K562 (cell line): ENCODE measurements at regions not wholly inside any gene's neighbourhood (a gene's known extent, or its start where the extent isn't known, plus 50 kb on each side); places are given as distances from the start of the nearest gene placed in this dataset.

Experiments used
- ATAC-seq: fragments of 200-7000 bp; cut with Tn5 transposase; 3 replicates; pipeline ENCODE4 v1.9.1; 2020; ENCODE audit warnings: moderate library complexity
- BruUV-seq: library from RNA; stranded (reverse); fragments of 400-500 nt; replicated peaks from 2 replicates; lab custom pipeline; 2021; lab: Mats Ljungman, UMichigan
- CTCF ChIA-PET: fragments of 300-600 bp; formaldehyde crosslinking; extraction: SDS; loops from one replicate; lab custom pipeline; 2021; ENCODE audit warnings: low intra/inter-chr PET ratio; lab: Yijun Ruan, JAX
- POLR2A ChIA-PET: fragments of 300-600, 350-650 bp; sonication (Branson Sonifier 250); formaldehyde crosslinking; extraction: SDS; loops from one replicate; lab custom pipeline; 2021; ENCODE audit warnings: antibody characterized with exemption, inconsistent platforms; lab: Yijun Ruan, JAX
- DNase-seq, 4 experiments: peaks; one replicate each; pipeline versions ENCODE4 v3.0.0 to v3.0.0-alpha.2; 2011 to 2018; ENCODE audit warnings: low spot score in 3 of 4, mixed read lengths in 3 of 4; ENCODE audit errors: extremely low read depth in 1 of 4
- FAIRE-seq: peaks from 2 replicates; lab custom pipeline; 2011; peaks lifted over from hg19 to GRCh38; lab: Jason Lieb, UNC
- H2AFZ ChIP-seq: 2 replicates; pipeline ENCODE4 v1.6.0; 2011; ENCODE audit warnings: low read depth, low read length, control low read depth, inconsistent platforms
- H3K27ac ChIP-seq: fragments of 200-600 bp; 3 replicates; pipeline ENCODE4 v1.8.0; 2011; ENCODE audit warnings: low read depth, mild to moderate bottlenecking, control low read depth, inconsistent platforms, low read length, moderate library complexity, mixed read lengths; ENCODE audit errors: extremely low read depth
- H3K27me3 ChIP-seq, 2 experiments: fragments of 300-600 bp in 1 of 2; 2 replicates in 1 of 2; 3 replicates in 1 of 2; pipeline versions ENCODE4 v1.6.0 to v1.8.0; 2011; ENCODE audit warnings: inconsistent platforms in 2 of 2, low read length in 2 of 2, mild to moderate bottlenecking in 1 of 2, mixed read lengths in 1 of 2, moderate library complexity in 1 of 2; ENCODE audit not compliant: control insufficient read depth in 2 of 2, insufficient read depth in 2 of 2
- H3K36me3 ChIP-seq: fragments of 300-600 bp; 3 replicates; pipeline ENCODE4 v1.8.0; 2011; ENCODE audit warnings: mild to moderate bottlenecking, low read length, inconsistent platforms; ENCODE audit not compliant: control insufficient read depth, insufficient read depth
- H3K4me1 ChIP-seq, 2 experiments: fragments of 200-600 bp in 1 of 2; replicated peaks in 1 of 2; 2 replicates in 1 of 2; 3 replicates in 1 of 2; pipeline versions ENCODE4 v1.5.1 to v1.8.0; 2011; ENCODE audit warnings: inconsistent platforms in 2 of 2, low read length in 2 of 2, mild to moderate bottlenecking in 1 of 2, mixed read lengths in 1 of 2, moderate library complexity in 1 of 2; ENCODE audit not compliant: control insufficient read depth in 2 of 2, insufficient read depth in 2 of 2
- H3K4me2 ChIP-seq: 2 replicates; pipeline ENCODE4 v1.6.1; 2011; ENCODE audit warnings: low read length, control low read depth, inconsistent platforms, mixed read lengths; ENCODE audit not compliant: insufficient read depth
- H3K4me3 ChIP-seq: fragments of 200-600 bp; sonication (generic), shearing (Covaris generic); 2 replicates; pipeline ENCODE4 v1.5.1; 2016; ENCODE audit warnings: control low read depth, inconsistent platforms
- H3K79me2 ChIP-seq: fragments of 200-600 bp; 3 replicates; pipeline ENCODE4 v1.8.0; 2011; ENCODE audit warnings: low read length, inconsistent platforms; ENCODE audit not compliant: control insufficient read depth, insufficient read depth
- H3K9ac ChIP-seq, 2 experiments: 2 replicates each; pipeline versions ENCODE4 v1.6.0 to v1.6.1; 2011; ENCODE audit warnings: low read depth in 2 of 2, low read length in 2 of 2, control low read depth in 1 of 2, inconsistent platforms in 1 of 2, mild to moderate bottlenecking in 1 of 2, mixed read lengths in 1 of 2; ENCODE audit not compliant: insufficient read depth in 1 of 2
- H3K9me1 ChIP-seq: one replicate; pipeline ENCODE4 v1.6.0; 2011; ENCODE audit warnings: inconsistent platforms, mild to moderate bottlenecking, low read length, moderate library complexity; ENCODE audit not compliant: control insufficient read depth, insufficient read depth
- H3K9me3 ChIP-seq: replicated peaks from 2 replicates; pipeline ENCODE4 v1.5.1; 2011; ENCODE audit warnings: low read depth, low read length, inconsistent platforms; ENCODE audit not compliant: control insufficient read depth, insufficient read depth
- H4K20me1 ChIP-seq: replicated peaks from 2 replicates; pipeline ENCODE4 v1.6.1; 2011; ENCODE audit warnings: low read length, inconsistent platforms, mixed read lengths; ENCODE audit not compliant: control insufficient read depth, insufficient read depth
- EWSR1 ChIP-seq: fragments of 450-650 bp; IDR thresholded peaks from 2 replicates; pipeline ENCODE4 v1.6.1; 2018; ENCODE audit warnings: borderline replicate concordance, mild to moderate bottlenecking, low read depth, moderate library complexity; ENCODE audit not compliant: partially characterized antibody
- MED1 ChIP-seq: sonication (generic); formaldehyde crosslinking; IDR thresholded peaks from 2 replicates; pipeline ENCODE4 v1.8.1; 2023; ENCODE audit warnings: missing genetic modification reagents, borderline replicate concordance
- RBM14 ChIP-seq: fragments of 200-400 bp; formaldehyde crosslinking; IDR thresholded peaks from 2 replicates; pipeline ENCODE4 v1.6.1; 2018; ENCODE audit warnings: low read depth, mild to moderate bottlenecking, low read length, moderate library complexity, borderline replicate concordance; ENCODE audit not compliant: insufficient read depth
- SMAD2 ChIP-seq: fragments of 150-350 bp; IDR thresholded peaks from 2 replicates; pipeline ENCODE4 v1.6.1; 2014; ENCODE audit warnings: low read depth, mild to moderate bottlenecking, low read length
- TCF7 ChIP-seq: sonication (generic); IDR thresholded peaks from 2 replicates; pipeline ENCODE4 v1.6.1; 2016; ENCODE audit warnings: antibody characterized with exemption, borderline replicate concordance
- TCFL5 ChIP-seq: fragments of 250-450 bp; sonication (Bioruptor Pico); conservative IDR thresholded peaks from 2 replicates; pipeline ENCODE4 v1.6.1; 2021; ENCODE audit warnings: mild to moderate bottlenecking, moderate library complexity, matching md5 sums
- WGBS: fragments of 100-300 bp; shearing (Covaris generic); methylation state at CpG from one replicate; pipeline ENCODE4 v1.1.6; 2016; ENCODE audit warnings: low coverage, mixed read lengths; ENCODE audit not compliant: insufficient coverage; ENCODE audit errors: missing lambda C conversion rate; 5-methylcytosine and 5-hydroxymethylcytosine counted together
- in situ Hi-C: fragments of 300-500 bp; cut with MboI; formaldehyde crosslinking; loops from 4 replicates; pipeline ENCODE4 v1.15.0; 2018; ENCODE audit warnings: inconsistent platforms, mixed read lengths
- intact Hi-C: fragments of 100-400 bp; cut with micrococcal nuclease; formaldehyde crosslinking; loops from 2 replicates; pipeline ENCODE4 v1.14.2; 2022
- TF ChIP-seq, protein P1 (sequence below): sonication (generic); formaldehyde crosslinking; IDR thresholded peaks from 2 replicates; pipeline ENCODE4 v1.4.0; 2020; ENCODE audit warnings: mild to moderate bottlenecking, missing genetic modification reagents

- intact Hi-C loops (loop anchor here (5.0 kb wide), 1 partner anchor 47 kb away; no protein-coding TSS in a partner anchor), in situ Hi-C loops (no loop called here)
- no peak for ATAC-seq
- no peaks in the 10 kb centered on the region for H3K9me1 ChIP-seq
- H3K4me2 ChIP-seq: no peak overlapping the region
- H3K27me3 ChIP-seq: no peaks in the 10 kb centered on the region
- WGBS: 52% methylated on average over 2 of the region's 2 CpGs
- H4K20me1 ChIP-seq: no peaks in the 10 kb centered on the region
- BruUV-seq: no TSS peak
- peak overlapping the region; percentile 15; the same call in 1 of the 2 replicates for H2AFZ ChIP-seq
- no peak overlapping the region for H3K9ac ChIP-seq
- no peak for FAIRE-seq
- no peak overlapping the region for H3K27ac ChIP-seq
- peaks cover 0 to 5% of the 10 kb centered on the region in 2 experiments; a peak in 3 of 5 replicates for H3K4me1 ChIP-seq
- no peaks in the 10 kb centered on the region for H3K9me3 ChIP-seq
- POLR2A ChIA-PET: no interaction called here
- no peak overlapping the region for H3K4me3 ChIP-seq
- TF ChIP-seq MED1: no peak
- TF ChIP-seq SMAD2: no peak
- TF ChIP-seq EWSR1: no peak
- TF ChIP-seq TCF7: no peak
- TF ChIP-seq TCFL5 (CRISPR knock-in tag): no peak
- TF ChIP-seq, protein P1, sequence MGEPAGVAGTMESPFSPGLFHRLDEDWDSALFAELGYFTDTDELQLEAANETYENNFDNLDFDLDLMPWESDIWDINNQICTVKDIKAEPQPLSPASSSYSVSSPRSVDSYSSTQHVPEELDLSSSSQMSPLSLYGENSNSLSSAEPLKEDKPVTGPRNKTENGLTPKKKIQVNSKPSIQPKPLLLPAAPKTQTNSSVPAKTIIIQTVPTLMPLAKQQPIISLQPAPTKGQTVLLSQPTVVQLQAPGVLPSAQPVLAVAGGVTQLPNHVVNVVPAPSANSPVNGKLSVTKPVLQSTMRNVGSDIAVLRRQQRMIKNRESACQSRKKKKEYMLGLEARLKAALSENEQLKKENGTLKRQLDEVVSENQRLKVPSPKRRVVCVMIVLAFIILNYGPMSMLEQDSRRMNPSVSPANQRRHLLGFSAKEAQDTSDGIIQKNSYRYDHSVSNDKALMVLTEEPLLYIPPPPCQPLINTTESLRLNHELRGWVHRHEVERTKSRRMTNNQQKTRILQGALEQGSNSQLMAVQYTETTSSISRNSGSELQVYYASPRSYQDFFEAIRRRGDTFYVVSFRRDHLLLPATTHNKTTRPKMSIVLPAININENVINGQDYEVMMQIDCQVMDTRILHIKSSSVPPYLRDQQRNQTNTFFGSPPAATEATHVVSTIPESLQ (CRISPR knock-in tag): no peak
- TF ChIP-seq RBM14: no peak
- DNase-seq: no peak
- H3K36me3 ChIP-seq: no peaks in the 10 kb centered on the region
- H3K79me2 ChIP-seq: no peaks in the 10 kb centered on the region
- CTCF ChIA-PET: interaction anchor here (0.7 kb wide), 1 partner anchor 9 kb away, joined by 3 read pairs; no protein-coding TSS in a partner anchor
Measured at GRCh38 chr13:76009267-76009890, 373.2 kb downstream of the LMO7 start.
